Endothelial cell of umbilical vein (primary cell): ENCODE measurements at regions not wholly inside any gene's neighbourhood (a gene's known extent, or its start where the extent isn't known, plus 50 kb on each side); places are given as distances from the start of the nearest gene placed in this dataset.

Experiments used
- EZH2 ChIP-seq: IDR thresholded peaks from 2 replicates; pipeline ENCODE4 v1.6.1; 2012; ENCODE audit warnings: borderline replicate concordance, low read depth, mild to moderate bottlenecking, moderate library complexity, low read length, inconsistent platforms; ENCODE audit not compliant: severe bottlenecking
- FOS ChIP-seq: IDR thresholded peaks from 2 replicates; pipeline ENCODE4 v1.6.1; 2011; ENCODE audit warnings: mild to moderate bottlenecking, low read length, moderate library complexity, borderline replicate concordance; ENCODE audit not compliant: insufficient read depth
- JUN ChIP-seq: IDR thresholded peaks from 2 replicates; pipeline ENCODE4 v1.6.1; 2011; ENCODE audit warnings: borderline replicate concordance, low read depth; ENCODE audit not compliant: insufficient read length, insufficient read depth
- MYC ChIP-seq: IDR thresholded peaks from one replicate; pipeline ENCODE4 v1.6.1; 2011; ENCODE audit warnings: mild to moderate bottlenecking, low read depth, low read length
- POLR2A ChIP-seq: IDR thresholded peaks from 2 replicates; pipeline ENCODE4 v1.6.1; 2012; ENCODE audit warnings: low read depth, mild to moderate bottlenecking, control low read depth, low read length
- POLR2AphosphoS5 ChIP-seq: IDR thresholded peaks from 2 replicates; pipeline ENCODE4 v1.6.1; 2012; ENCODE audit warnings: low read depth, mild to moderate bottlenecking, control low read depth, low read length, moderate library complexity; ENCODE audit not compliant: insufficient read depth
- TF ChIP-seq, protein P1 (sequence below), 2 donors: IDR thresholded peaks; 1 replicate in 1 of 2; 2 replicates in 1 of 2; pipeline ENCODE4 v1.5.1; 2011; ENCODE audit warnings: low read length in 2 of 2, mild to moderate bottlenecking in 2 of 2, moderate library complexity in 2 of 2, control low read depth in 1 of 2, inconsistent platforms in 1 of 2, low read depth in 1 of 2; ENCODE audit not compliant: insufficient read depth in 1 of 2; ENCODE audit errors: extremely low read depth in 1 of 2
- TF ChIP-seq, protein P2 (sequence below): IDR thresholded peaks from 2 replicates; pipeline ENCODE4 v1.6.1; 2011; ENCODE audit not compliant: insufficient read depth, insufficient read length

DNA sequence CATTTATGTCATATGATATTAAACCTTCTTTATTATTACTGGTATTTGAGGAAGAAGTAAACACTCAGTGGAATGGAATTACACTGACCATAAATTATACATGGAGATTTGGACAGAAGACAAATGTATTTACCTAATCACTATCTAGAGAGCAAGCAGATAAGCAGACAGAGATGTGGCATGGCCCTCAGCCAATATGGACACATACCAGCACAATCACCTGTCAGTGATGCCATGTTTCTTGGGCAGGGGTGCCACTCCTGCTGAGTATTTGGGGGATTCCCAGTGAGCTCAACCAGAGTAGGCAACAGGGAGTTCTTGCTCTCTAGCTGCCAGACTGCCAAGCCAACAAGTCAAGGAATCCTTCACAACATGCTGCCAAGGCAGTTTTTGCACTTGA lies 866.3 kb upstream of the LRRN3 start:
- TF ChIP-seq POLR2AphosphoS5 (no peak), POLR2A (no peak), MYC (no peak), EZH2 (no peak), JUN (no peak), FOS (no peak)
- TF ChIP-seq, protein P1, sequence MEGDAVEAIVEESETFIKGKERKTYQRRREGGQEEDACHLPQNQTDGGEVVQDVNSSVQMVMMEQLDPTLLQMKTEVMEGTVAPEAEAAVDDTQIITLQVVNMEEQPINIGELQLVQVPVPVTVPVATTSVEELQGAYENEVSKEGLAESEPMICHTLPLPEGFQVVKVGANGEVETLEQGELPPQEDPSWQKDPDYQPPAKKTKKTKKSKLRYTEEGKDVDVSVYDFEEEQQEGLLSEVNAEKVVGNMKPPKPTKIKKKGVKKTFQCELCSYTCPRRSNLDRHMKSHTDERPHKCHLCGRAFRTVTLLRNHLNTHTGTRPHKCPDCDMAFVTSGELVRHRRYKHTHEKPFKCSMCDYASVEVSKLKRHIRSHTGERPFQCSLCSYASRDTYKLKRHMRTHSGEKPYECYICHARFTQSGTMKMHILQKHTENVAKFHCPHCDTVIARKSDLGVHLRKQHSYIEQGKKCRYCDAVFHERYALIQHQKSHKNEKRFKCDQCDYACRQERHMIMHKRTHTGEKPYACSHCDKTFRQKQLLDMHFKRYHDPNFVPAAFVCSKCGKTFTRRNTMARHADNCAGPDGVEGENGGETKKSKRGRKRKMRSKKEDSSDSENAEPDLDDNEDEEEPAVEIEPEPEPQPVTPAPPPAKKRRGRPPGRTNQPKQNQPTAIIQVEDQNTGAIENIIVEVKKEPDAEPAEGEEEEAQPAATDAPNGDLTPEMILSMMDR (IDR thresholded peaks at IDR 0.05; ENCODE audit: extremely low read depth in 1 of 2, insufficient read depth in 1 of 2, low read depth in 1 of 2, low read length in 2 of 2): no peak
- TF ChIP-seq, protein P2, sequence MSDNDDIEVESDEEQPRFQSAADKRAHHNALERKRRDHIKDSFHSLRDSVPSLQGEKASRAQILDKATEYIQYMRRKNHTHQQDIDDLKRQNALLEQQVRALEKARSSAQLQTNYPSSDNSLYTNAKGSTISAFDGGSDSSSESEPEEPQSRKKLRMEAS: no peak
